ENCODE measurements at regions not wholly inside any gene's neighbourhood (a gene's known extent, or its start where the extent isn't known, plus 50 kb on each side); places are given as distances from the start of the nearest gene placed in this dataset.

- TF ChIP-seq CTBP1 (IDR thresholded peaks at IDR 0.05; ENCODE audit: borderline replicate concordance) (no peak), FOXA1 (IDR thresholded peaks at IDR 0.05) (no peak)
These were observed 113.6 kb upstream of the MTNR1B start for GRCh38 chr11:92855607-92856405.

Measured in HEK293T (cell line).